NCI-H748 treated with DMSO at 0.1 percent for 48 hours (cell line): ENCODE measurements at regions not wholly inside any gene's neighbourhood (a gene's known extent, or its start where the extent isn't known, plus 50 kb on each side); places are given as distances from the start of the nearest gene placed in this dataset.

Experiments used
- DNase-seq: peaks from one replicate; lab custom pipeline; 2025; lab: John Stamatoyannopoulos, UW

- no peak for DNase-seq
Measured at GRCh38 chr13:34116651-34117050, 298.7 kb downstream of the RFC3 start.

- peak; percentile 99 for DNase-seq
Measured at GRCh38 chr13:34124666-34125306, 306.8 kb downstream of the RFC3 start.

GRCh38 chr13:34127523-34127922 is 309.6 kb downstream of the RFC3 start:
- DNase-seq: no peak

GRCh38 chr13:34128661-34129060 is 310.7 kb downstream of the RFC3 start:
- DNase-seq: no peak

- no peak for DNase-seq
Measured at GRCh38 chr13:34129436-34129835, 311.5 kb downstream of the RFC3 start.

- no peak for DNase-seq
Measured at GRCh38 chr13:34137200-34137599, 319.3 kb downstream of the RFC3 start.

GRCh38 chr13:34139660-34140227 is 321.8 kb downstream of the RFC3 start:
- no peak for DNase-seq

GRCh38 chr13:34143637-34144036 is 325.7 kb downstream of the RFC3 start:
- no peak for DNase-seq

- no peak for DNase-seq
Measured at GRCh38 chr13:34144142-34144541, 326.2 kb downstream of the RFC3 start.

- no peak for DNase-seq
Measured at GRCh38 chr13:34145061-34145460, 327.1 kb downstream of the RFC3 start.

- no peak for DNase-seq
Measured at GRCh38 chr13:34148359-34148758, 330.4 kb downstream of the RFC3 start.

- no peak for DNase-seq
Measured at GRCh38 chr13:34151885-34152284, 333.9 kb downstream of the RFC3 start.

GRCh38 chr13:34152409-34152808 is 334.5 kb downstream of the RFC3 start:
- DNase-seq: no peak

GRCh38 chr13:34152996-34153395 is 335.0 kb downstream of the RFC3 start:
- DNase-seq: no peak

GRCh38 chr13:34153428-34154180 is 335.7 kb downstream of the RFC3 start:
- no peak for DNase-seq

GRCh38 chr13:34155931-34156607 is 338.1 kb downstream of the RFC3 start:
- no peak for DNase-seq

GRCh38 chr13:34156841-34157365 is 339.0 kb downstream of the RFC3 start:
- DNase-seq: peak; percentile 76

- DNase-seq: no peak
Measured at GRCh38 chr13:34159946-34160345, 342.0 kb downstream of the RFC3 start.

GRCh38 chr13:34161931-34162543 is 344.1 kb downstream of the RFC3 start:
- DNase-seq: peak; percentile 77

- DNase-seq: no peak
Measured at GRCh38 chr13:34162544-34162933, 344.6 kb downstream of the RFC3 start.

GRCh38 chr13:34164582-34164981 is 346.6 kb downstream of the RFC3 start:
- no peak for DNase-seq

- DNase-seq: no peak
Measured at GRCh38 chr13:34165158-34165557, 347.2 kb downstream of the RFC3 start.
